ENCODE measurements at regions not wholly inside any gene's neighbourhood (a gene's known extent, or its start where the extent isn't known, plus 50 kb on each side); places are given as distances from the start of the nearest gene placed in this dataset.

DNA sequence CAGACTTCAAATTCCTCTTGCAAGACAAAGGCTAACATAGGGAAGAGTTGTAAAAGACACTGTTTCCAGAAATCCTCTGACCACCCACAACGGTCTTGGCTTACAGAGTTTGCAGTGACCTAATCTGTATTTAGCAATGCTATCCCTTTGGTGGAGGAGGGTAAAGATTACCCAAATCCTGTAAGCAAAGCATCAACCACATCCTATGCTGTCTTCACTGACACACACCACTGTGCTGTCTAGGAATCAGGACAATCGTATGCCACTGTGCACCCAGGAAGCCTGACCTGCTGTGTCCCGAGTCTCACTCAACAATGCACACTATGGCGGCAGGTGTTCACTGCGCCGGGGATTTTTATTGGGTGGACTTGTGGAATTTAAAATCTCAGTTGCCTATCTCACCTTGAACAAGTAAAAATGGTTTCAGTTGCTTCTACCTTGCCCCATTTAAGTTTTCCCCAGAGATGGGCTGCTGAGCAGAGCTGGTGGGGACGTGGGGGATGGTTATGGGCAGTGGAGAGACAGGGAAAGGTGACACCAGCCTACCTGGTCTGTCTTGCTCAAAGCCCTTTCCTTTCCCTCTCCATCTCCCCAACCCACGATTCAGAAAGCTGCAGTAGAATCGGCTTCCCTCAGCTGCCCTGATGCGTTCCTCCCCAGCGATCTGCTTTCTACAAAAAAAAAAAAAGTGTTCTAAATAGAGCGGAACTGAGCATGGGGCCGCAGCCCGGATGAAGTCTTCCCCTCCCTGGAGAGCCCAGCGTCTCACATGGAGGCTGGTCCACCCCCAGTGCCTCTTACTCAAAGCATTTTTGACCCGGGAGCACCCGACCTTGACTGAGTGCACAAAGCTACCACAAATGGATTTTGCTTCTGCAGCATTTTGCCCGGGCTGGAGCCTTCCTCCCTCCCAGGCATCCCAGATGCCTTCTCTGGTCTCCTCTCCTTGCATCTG is 271.5 kb downstream of the SOX9 start:
- ChIA-PET CTCF (interaction anchor here (1.0 kb wide), 1 partner anchor 26 kb away, joined by 3 read pairs; no protein-coding TSS in a partner anchor), POLR2A (no interaction called here)
- H3K9ac ChIP-seq (replicated peaks; ENCODE audit: extremely low read depth, insufficient read depth, low read length) = no peak overlapping the region
- no peak overlapping the region for H3K4me3 ChIP-seq (replicated peaks in 1 of 3; ENCODE audit: insufficient read depth in 1 of 3, low read depth in 1 of 3, low read length in 3 of 3)
- no peaks in the 10 kb centered on the region for H4K20me1 ChIP-seq (replicated peaks; ENCODE audit: control insufficient read depth, extremely low read depth, insufficient read depth, low read length)
- H3K4me2 ChIP-seq (ENCODE audit: insufficient read depth, low read length) = no peak overlapping the region
- intact Hi-C loops (cut with micrococcal nuclease) (loop anchor here (1.0 to 5.0 kb wide), 3 partner anchors 14 to 55 kb away; no protein-coding TSS in a partner anchor), dilution Hi-C loops (cut with MboI; ENCODE audit: extremely low pct_ligation_motif_present, low sequenced_read_pairs) (no loop called here)
- H3K4me1 ChIP-seq (ENCODE audit: control insufficient read depth, extremely low read depth, insufficient read depth, low read length) = peaks cover 19% of the 10 kb centered on the region
- no peak overlapping the region for H3K27ac ChIP-seq (ENCODE audit: insufficient read depth, low read depth, low read length)
- no peaks in the 10 kb centered on the region for H3K9me3 ChIP-seq (replicated peaks; ENCODE audit: control insufficient read depth, insufficient read depth, low read length)
- H2AFZ ChIP-seq (ENCODE audit: low read depth, low read length) = no peak overlapping the region
- BruUV-seq (replicated peaks) = no TSS peak
- DNase-seq (ENCODE audit: low read depth, low spot score) (no peak), FAIRE-seq (no peak)
- H3K36me3 ChIP-seq (ENCODE audit: control insufficient read depth in 2 of 2, extremely low read depth in 1 of 2, insufficient read depth in 2 of 2, low read length in 2 of 2) = no peaks in the 10 kb centered on the region
- no peaks in the 10 kb centered on the region for H3K9me1 ChIP-seq (replicated peaks; ENCODE audit: control insufficient read depth, extremely low read depth, insufficient read depth, low read length)
- TF ChIP-seq MYC (IDR thresholded peaks at IDR 0.05; ENCODE audit: low read depth, low read length) = no peak
- no peak for TF ChIP-seq MAX (IDR thresholded peaks at IDR 0.05; ENCODE audit: insufficient read depth, insufficient read length)
- TF ChIP-seq POLR2AphosphoS5 (IDR thresholded peaks at IDR 0.05; ENCODE audit: insufficient read depth, low read depth, low read length) = no peak
- no peak for TF ChIP-seq POLR2A (IDR thresholded peaks at IDR 0.05; ENCODE audit: low read depth, low read length)
- no peak for TF ChIP-seq JUN (IDR thresholded peaks at IDR 0.05; ENCODE audit: borderline replicate concordance, insufficient read depth, insufficient read length, low read depth)
- no peak for TF ChIP-seq FOS (IDR thresholded peaks at IDR 0.05; ENCODE audit: borderline replicate concordance, insufficient read depth, low read length)
- TF ChIP-seq, protein P1, sequence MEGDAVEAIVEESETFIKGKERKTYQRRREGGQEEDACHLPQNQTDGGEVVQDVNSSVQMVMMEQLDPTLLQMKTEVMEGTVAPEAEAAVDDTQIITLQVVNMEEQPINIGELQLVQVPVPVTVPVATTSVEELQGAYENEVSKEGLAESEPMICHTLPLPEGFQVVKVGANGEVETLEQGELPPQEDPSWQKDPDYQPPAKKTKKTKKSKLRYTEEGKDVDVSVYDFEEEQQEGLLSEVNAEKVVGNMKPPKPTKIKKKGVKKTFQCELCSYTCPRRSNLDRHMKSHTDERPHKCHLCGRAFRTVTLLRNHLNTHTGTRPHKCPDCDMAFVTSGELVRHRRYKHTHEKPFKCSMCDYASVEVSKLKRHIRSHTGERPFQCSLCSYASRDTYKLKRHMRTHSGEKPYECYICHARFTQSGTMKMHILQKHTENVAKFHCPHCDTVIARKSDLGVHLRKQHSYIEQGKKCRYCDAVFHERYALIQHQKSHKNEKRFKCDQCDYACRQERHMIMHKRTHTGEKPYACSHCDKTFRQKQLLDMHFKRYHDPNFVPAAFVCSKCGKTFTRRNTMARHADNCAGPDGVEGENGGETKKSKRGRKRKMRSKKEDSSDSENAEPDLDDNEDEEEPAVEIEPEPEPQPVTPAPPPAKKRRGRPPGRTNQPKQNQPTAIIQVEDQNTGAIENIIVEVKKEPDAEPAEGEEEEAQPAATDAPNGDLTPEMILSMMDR (IDR thresholded peaks at IDR 0.05; ENCODE audit: extremely low read depth in 1 of 2, insufficient read depth in 1 of 2, low read depth in 1 of 2, low read length in 2 of 2) = no peak
- no peaks in the 10 kb centered on the region for H3K79me2 ChIP-seq (ENCODE audit: control insufficient read depth, insufficient read depth, low read length)
- H3K27me3 ChIP-seq (ENCODE audit: control insufficient read depth in 2 of 2, insufficient read depth in 2 of 2, low read length in 2 of 2) = no peaks in the 10 kb centered on the region
